Inflammatory macrophage treated with lipopolysaccharide for 1 hour (primary cell): ENCODE measurements at regions not wholly inside any gene's neighbourhood (a gene's known extent, or its start where the extent isn't known, plus 50 kb on each side); places are given as distances from the start of the nearest gene placed in this dataset.
"Not testable (repeated sequence)": the region's sequence is repeated elsewhere in the genome, so short reads cannot be mapped to it uniquely, and the experiment has no call there.

Experiments
- DNase-seq, 2 donors: peaks; one replicate each; pipeline ENCODE4 v3.0.0-alpha.2; 2020 to 2022

DNA sequence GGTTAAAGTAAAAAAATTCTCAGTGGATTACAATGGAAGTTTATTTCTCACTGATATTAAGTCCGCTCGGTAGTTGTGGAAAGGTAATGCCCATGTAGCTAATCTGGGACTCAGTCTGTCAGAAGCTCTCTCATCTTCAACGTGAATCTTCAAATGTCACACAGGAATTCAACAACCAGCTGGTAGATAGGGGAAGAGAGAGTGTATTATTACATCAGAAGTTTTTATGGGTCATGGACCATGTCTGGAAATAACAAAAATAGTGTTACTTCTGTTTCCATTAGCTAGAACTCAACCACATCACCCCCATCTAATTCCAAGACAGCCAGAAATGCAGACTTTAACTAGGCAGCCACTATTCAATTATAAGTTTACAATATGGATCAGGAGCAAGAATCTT is 506.1 kb upstream of the HTR2C start:
- no peak for DNase-seq

DNA sequence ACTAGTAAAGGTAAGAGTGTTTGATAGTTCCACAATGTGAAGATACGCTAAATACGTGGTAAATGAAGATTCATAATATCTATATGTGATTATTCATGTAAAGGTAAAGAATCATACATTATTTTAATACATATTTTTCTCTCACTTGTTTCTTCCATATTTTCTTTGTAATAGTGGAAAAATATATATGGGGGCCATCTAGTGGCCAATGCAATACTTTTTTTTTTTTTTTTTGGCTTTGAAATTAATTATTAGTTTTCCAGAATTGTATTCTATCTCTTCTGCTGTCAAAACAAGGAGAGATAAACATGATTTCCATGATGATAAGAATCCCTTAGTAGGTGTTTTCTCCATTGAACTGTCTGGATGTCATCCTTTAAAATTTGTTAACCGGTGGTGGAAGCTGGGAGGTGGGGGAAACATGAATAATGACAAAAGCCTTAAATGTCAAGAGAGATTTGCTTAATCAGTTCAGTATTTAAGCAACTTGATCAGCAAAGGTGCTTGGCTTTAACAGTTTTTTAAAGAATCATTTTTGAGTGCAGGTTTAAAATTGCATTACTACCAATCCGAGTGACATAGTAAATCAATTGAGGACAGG is 508.7 kb upstream of the HTR2C start:
- DNase-seq, result no peak

DNA sequence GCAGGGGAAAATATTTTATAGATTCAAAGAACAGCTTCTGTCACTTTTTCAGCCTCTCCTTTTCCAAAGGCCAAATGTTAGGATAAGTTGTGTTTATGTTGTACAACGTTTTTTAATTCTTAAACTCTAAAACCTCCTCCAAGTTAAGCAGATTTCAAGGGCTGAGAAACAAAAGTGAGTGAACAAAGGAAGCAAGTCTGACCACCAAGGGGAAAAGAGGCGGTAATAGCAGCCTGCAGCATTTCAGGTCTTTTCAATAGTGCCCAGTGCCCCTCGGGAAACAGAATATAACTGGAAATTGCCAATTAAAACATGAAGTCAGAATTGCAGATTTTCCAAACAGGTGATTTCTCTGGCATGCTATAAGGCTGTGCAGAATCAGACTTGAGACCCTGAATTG is 510.0 kb upstream of the HTR2C start:
- no peak for DNase-seq

DNA sequence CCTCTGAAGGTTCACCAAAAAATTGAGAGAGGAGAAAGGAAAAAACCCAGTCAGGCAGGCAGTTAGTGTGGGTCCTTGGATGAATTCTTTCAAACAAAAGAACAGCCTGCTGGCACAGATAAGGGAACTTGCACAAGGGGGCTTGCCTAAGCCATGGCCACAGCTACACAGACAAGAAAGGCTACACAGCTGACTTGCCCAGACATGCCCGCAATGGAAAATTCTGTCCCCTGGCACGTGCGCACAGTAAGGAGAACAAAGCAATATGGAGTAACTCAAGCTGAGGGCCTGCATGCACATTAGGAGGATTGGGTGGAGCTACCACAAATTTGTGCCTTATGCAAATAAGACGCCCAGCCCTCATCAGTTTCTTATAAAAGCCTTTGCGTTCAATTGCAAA is 512.5 kb upstream of the HTR2C start:
- DNase-seq, result no peak

DNA sequence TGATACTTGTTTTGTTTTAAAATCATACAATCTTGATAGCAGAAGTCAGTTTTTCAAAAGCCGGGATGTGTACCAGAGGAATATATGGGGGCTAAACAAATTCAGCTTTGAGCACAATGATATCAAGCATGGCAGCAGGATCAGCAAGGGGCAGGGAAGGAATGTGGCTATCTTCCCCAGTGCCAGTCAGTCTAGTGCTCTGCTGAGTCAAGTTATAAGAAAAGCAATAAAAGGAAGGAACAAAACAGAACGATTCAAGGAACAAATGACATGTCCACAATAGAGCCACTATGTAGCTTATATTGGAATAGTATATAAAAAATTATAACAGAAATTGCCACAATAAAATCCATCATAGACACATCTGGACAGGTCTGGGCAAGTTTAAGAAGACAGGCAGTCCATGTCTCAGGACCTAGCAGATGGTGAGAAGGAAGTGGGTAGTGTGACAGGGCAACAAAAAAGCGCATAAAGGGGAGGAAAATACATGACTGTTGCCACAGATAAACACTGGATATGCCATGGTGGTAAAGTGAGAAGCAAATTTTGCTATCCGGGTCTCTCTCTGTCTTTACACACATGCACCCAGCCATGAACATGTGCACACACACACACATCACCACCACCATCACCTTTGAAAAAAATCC is 518.2 kb upstream of the HTR2C start:
- DNase-seq, result no peak

DNA sequence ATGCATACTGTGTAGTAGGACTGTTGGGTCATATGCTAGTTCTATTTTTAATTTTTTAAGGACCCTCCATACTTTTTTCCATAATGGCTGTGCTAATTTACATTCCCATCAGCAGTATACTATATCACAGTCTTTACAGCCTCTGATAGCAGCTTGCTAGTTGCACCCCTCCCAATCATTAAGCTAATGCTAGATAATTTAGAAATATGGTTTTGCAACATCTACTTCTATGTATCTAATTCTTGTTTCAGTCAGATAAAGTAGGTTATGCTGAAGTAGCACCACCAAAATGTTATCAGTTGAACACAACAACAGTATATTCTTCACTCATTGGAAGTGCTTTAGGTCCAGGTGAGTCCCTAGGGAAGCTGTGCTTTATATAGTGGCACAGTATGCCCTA is 522.7 kb upstream of the HTR2C start:
- DNase-seq, result no peak

DNA sequence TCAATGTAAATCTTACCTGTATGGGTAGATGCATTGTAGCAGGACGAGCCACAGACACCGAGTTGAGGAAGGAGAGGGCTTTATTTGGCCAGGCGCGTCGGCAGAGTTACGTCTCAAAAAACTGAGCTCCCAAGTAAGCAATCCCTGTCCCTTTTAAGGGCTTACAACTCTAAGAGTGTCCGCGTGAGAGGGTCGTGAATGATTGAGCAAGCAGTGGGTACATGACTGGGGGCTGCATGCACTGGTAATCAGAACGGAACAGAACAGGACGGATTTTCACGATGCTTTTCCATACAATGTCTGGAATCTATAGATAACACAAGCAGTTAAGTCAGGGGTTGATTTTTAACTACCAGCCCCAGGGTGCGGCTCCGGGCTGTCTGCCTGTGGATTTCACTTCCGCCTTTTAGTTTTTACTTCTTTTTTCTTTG is 524.9 kb upstream of the HTR2C start:
- peak in 1 of 2 donors; percentile 9 for DNase-seq

DNA sequence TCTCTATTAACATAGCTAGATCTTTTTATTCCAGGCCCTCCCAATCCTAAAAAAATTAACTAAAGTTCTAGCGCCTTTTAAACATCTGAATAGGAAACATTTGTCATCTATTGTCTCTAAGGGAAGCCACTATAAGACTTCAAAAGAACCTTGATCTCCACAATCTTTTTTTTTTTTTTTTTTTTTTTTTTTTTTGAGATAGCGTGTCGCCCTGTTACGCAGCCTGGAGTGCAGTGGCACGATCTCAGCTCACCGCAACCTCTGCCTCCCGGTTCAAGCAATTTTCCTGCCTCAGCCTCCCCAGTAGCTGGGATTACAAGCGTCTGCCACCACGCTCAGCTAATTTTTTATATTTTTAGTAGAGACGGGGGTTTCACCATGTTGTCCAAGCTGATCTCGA is 526.5 kb upstream of the HTR2C start:
- DNase-seq, result not testable (repeated sequence)

DNA sequence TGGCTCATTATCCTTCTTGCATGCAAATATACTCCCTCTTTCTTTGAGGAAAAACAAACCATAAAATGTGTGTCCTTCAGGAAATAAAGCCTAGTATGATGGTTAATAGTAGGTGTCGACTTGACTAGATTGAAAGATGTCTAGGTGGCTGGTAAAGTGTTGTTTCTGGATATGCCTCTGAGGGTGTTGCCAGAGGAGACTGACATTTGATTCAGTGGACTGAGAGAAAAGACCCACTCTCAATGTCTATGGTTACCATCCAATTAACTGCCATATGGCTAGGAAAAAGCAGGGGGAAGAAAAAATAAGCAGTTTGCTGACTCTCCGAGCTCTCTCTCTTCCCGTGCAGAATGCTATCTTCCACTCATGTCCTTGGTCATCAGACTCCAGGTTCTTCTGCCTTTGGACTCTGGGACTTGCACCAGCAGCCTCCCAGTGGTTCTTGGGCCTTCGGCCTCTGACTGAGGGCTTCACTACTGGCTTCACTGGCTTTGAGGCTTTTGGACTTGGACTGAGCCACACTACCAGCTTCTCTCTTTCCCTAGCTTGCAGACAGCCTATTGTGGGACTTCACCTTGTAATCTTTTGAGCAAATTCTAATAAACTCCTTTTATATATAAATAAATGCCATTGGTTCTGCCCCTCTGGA is 532.1 kb upstream of the HTR2C start:
- DNase-seq, result no peak

DNA sequence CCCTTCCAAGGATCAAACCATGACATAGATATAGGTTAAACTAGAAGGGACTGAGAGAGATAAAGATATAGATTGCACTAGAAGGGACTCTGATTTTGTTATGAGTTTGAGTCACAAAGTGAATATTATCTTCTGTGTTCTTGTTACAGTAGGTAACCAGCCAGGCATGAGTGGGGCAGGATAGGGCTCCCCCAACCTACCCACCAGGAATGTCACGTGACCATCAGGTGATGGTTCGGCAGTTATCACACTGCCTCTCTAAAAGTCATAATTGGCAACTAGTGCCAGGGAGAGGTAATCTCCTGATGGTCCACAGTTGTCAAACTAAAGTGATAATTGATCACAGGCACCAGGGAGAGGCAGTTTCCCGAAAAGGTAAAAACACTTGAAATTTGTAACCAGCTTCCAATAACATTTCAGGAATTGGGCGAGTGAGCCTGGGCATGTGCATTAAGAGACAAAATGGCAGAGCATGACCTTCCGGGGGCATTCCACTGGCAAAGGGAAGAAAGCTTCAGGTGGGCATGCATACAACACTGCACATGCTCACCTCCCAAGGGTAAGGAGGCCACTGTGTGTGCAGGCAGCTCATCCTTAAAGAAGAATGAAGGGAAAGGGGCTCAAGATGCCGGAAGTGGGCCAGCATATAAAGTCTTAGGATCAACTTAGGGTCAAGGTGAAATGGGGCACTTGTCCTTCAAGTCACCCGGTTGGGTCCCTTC is 533.6 kb upstream of the HTR2C start:
- no peak for DNase-seq

DNA sequence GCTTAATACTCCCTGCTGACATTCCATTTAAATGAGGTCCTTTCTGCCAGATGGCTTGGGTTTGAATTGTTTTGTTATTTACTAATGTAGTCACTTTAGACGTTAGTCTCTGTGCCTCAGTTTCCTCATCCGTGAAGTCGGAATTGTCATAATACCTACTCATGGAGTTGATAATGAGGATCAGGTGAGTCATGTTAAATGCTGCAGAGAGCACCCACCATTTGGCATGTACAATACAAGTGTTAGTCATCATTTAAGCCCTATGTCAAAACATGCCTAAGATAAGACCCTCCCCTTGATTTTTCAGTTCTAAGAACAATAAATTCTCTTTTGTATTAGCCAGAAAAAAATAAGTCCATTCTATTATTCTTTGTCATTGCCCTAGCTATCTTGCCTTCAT is 534.8 kb upstream of the HTR2C start:
- no peak for DNase-seq

DNA sequence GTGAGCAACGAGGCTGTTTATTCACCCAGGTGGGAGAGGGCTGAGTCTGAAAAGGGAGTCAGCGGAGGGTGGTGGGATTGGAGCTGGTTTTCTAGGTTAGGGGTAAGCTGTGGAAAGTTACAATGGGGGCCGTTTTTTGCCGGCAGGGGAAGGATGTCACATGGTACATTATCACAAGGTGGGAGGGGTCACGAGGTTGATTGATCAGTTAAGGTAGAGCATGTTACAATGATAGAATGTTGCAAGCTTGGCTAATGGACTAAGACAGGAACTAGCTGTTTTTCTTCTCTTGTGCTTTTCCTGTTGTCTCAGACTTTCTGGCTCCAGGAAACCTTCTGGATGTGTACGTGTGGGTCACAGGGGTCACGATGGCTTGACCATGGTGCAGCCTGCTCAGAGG is 536.3 kb upstream of the HTR2C start:
- DNase-seq, result no peak

DNA sequence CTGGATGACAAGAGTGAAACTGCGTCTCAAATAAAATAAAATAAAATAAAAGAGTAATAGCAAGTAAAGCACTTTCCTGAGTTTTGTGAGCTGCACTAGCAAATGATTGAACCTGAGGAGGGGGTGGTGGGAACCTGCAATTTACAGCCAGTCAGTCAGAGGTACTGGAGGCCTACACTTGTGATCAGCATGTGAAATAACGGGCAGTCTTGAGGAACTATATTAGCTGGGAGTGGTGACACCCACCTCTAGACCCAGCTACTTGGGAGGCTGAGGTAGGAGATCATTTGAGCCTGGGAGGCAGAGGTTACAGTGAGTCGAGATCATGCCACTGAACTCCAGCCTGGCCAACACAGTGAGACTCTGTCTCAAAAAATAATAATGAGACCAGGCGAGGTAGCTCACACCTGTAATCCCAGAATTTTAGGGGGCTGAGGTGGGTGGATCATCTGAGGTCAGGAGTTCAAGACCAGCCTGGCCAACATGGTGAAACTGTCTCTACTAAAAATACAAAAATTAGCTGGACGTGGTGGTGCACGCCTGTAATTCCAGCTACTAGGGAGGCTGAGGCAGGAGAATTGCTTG is 537.1 kb upstream of the HTR2C start:
- no peak for DNase-seq

DNA sequence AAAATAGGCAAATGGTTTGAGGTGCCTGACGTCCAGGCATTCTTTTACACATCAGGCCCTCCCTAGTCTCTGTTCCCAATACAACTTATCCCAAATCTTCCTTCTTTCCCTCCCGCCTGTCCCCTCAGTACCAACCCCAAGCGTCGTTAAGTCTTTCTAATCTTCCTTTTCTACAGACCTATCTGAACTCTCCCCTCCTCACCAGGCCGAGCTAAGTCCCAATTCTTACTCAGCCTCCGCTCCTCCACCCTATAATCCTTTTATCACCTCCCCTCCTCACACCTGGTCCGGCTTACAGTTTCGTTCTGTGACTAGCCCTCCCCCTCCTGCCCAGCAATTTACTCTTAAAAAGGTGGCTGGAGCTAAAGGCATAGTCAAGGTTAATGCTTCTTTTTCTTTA is 542.4 kb upstream of the HTR2C start:
- DNase-seq, result not testable (repeated sequence)

DNA sequence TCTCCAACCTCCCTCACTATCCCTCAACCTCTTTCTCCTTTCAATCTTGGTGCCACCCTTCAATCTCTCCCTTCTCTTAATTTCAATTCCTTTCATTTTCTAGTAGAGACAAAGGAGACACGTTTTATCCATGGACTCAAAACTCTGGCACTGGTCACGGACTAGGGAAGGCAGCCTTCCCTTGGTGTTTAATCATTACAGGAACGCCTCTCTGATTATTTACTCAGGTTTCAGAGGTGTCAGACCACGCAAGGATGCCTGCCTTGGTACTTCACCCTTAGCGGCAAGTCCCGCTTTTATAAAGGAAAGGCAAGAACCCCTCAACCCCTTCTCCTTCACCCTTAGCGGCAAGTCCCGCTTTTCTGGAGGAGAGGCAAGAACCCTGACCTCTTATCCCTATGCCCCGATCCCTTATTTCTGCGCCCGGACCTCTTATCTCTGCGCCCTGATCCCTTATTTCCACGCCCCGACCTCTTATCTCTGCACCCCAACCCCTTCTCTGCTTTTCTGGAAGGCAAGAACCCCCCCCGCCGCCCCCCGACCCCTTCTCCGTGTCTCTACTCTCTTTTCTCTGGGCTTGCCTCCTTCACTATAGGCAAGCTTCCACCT is 543.1 kb upstream of the HTR2C start:
- not testable (repeated sequence) for DNase-seq

DNA sequence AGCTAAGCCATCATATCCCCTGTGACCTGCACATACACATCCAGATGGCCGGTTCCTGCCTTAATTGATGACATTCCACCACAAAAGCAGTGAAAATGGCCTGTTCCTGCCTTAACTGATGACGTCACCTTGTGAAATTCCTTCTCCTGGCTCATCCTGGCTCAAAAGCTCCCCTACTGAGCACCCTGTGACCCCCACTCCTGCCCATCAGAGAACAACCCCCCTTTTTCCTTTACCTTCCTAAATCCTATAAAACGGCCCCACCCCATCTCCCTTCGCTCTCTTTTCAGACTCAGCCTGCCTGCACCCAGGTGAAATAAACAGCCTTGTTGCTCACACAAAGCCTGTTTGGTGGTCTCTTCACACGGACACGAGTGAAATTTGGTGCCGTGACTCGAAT is 543.8 kb upstream of the HTR2C start:
- DNase-seq, result not testable (repeated sequence)

DNA sequence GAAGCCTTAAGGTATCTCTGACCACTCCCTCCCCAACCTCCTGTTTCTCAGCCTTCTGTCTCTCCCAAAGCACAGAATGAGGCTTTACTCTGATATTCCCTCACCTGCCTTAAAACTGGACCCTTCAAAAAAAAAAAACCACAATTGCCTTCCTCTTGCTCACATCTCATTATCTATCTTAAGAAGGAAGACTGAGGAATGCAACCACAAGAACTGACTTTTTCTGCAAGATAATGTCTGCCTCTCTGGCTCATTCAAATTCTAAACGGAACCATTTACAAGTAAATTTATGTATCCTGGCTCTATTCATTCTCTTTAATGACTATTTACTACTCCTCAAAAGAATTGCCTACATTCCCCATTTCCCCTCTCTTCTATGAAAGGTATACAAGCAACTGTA is 545.5 kb upstream of the HTR2C start:
- no peak for DNase-seq

DNA sequence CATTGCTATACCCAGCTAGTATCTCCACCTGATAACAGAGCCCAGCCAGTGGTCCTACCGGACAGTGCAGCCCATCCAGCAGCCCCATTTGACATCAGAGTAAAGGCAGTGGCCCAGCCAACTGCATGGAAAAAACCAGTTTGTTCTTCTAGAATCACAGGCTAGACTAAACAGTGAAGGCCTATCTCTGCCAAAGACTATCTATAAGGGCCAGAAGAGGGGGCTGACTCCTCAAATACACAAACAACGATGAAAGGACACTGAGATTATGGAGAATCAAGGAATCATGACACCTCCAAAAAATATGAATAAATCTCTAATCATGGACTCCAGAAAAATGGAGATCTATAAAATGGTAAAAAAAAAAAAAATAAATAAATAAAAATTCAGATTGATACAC is 546.4 kb upstream of the HTR2C start:
- no peak for DNase-seq

DNA sequence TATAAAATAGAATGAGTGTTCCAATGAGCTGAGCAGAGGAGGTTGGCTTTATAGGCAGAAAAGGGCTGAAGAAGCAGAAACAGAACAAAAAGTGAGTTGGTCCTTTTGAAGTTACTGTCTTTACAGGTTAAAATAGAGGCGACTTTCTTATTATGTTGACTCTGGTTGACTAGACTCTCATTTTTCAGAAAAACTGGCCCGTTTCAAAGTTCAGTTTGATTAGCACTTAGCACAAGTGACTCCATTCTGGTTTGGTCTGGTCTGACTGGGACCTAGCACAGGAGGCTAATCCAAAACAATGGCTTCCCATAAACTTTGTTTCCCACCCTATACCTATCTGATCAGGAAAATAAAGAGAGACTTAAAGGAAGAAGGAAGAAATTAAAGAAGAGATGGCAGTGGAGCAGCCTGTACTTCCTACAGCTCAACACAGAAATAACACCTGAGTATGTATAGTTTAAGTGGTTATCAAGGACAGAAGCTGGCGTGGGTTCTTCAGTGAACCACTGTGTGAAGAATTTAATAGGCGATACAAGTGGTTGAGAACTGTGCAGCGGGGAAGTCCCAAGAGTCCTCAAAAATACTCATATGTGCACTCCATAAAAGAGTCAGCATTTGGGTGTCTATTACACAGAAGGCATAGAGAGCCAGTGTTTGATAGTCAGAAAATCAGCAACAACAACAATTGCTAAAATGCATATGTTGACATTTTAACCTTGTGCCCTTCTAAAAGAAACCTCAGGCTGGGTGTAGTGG is 554.8 kb upstream of the HTR2C start:
- no peak for DNase-seq

DNA sequence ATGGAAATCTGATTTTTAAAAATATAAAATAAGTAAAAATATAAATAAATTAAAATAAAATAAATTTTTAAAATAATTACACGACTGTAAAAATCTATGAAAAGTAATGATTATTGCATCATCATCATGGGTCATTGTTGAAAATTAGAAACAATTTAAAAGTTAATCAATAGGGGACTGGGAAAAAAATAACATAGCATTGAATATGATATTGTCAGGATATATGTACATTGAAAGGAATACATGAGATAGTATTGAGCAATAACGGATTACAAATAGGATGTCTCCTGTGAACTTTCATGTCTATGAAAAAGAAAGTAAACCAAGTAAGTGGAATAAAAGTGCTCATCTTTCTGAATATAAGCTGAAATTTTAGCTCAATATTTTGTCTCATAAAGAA is 566.8 kb upstream of the HTR2C start:
- no peak for DNase-seq

DNA sequence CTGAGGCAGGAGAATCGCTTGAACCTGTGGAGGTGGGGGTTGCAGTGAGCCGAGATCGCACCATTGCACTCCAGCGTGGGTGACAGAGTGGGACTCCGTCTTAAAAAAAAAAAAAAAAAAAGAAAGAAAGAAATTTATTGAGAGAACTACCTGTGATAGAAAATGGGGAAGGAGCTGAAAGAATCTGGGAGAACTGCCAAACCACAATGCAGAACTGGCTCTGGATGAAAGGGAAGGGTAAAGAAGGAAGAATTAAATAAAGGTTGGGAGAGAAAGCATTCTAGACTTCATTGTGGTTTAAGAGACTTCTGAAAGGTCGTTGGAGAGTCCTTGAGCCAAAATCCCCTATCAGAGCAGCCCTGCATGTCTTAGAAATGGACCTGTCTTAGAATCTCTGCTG is 567.9 kb upstream of the HTR2C start:
- DNase-seq, result no peak

DNA sequence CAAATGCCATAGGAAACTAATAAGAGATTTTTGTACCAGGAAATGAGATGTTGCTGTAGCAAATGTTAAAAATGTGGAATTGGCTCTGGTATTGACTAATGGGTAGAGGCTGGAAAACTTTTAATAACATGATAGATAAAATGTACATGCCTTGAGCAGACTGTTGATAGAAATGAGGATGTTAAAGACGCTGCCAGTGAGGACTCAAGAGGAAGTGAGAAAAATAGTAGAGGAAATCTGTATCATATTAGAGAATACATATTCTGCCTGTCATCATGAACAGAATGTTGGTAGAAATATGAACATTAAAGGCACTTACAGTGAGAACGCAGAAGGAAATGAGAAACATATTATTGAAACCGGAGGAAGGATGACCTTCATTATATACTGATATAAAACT is 577.2 kb upstream of the HTR2C start:
- DNase-seq, result no peak
